GM19463 (cell line): ENCODE measurements at regions not wholly inside any gene's neighbourhood (a gene's known extent, or its start where the extent isn't known, plus 50 kb on each side); places are given as distances from the start of the nearest gene placed in this dataset.

Experiments used
- ATAC-seq: cut with Tn5 transposase; IDR thresholded peaks from one replicate; pipeline ENCODE4 v1.9.1; 2021; ENCODE audit warnings: mild to moderate bottlenecking, moderate library complexity; ENCODE audit not compliant: unreplicated experiment

GRCh38 chr3:135310317-135310716 is 515.3 kb downstream of the EPHB1 start:
- ATAC-seq = peak; percentile 77

GRCh38 chr3:135311699-135312098 is 516.6 kb downstream of the EPHB1 start:
- ATAC-seq = no peak

- ATAC-seq = no peak
Measured at GRCh38 chr3:135314237-135314636, 519.2 kb downstream of the EPHB1 start.

- no peak for ATAC-seq
Measured at GRCh38 chr3:135324301-135324700, 529.2 kb downstream of the EPHB1 start.

GRCh38 chr3:135325096-135325495 is 530.0 kb downstream of the EPHB1 start:
- no peak for ATAC-seq

GRCh38 chr3:135325726-135326235 is 530.7 kb downstream of the EPHB1 start:
- no peak for ATAC-seq

GRCh38 chr3:135326851-135327250 is 531.8 kb downstream of the EPHB1 start:
- no peak for ATAC-seq

GRCh38 chr3:135328036-135328435 is 533.0 kb downstream of the EPHB1 start:
- no peak for ATAC-seq

GRCh38 chr3:135329479-135329878 is 534.4 kb downstream of the EPHB1 start:
- no peak for ATAC-seq

- ATAC-seq = no peak
Measured at GRCh38 chr3:135337192-135337591, 542.1 kb downstream of the EPHB1 start.

- ATAC-seq = no peak
Measured at GRCh38 chr3:135348690-135349089, 553.6 kb downstream of the EPHB1 start.

- no peak for ATAC-seq
Measured at GRCh38 chr3:135349254-135349948, 554.3 kb downstream of the EPHB1 start.

GRCh38 chr3:135352213-135352612 is 557.2 kb downstream of the EPHB1 start:
- ATAC-seq = no peak

GRCh38 chr3:135362889-135363288 is 567.8 kb downstream of the EPHB1 start:
- no peak for ATAC-seq

- ATAC-seq = no peak
Measured at GRCh38 chr3:135364676-135365075, 569.6 kb downstream of the EPHB1 start.

GRCh38 chr3:135366816-135367215 is 571.8 kb downstream of the EPHB1 start:
- no peak for ATAC-seq

- ATAC-seq = no peak
Measured at GRCh38 chr3:135368316-135368715, 573.3 kb downstream of the EPHB1 start.

GRCh38 chr3:135368781-135369180 is 573.7 kb downstream of the EPHB1 start:
- ATAC-seq = no peak

- no peak for ATAC-seq
Measured at GRCh38 chr3:135374571-135374970, 579.5 kb downstream of the EPHB1 start.

- ATAC-seq = no peak
Measured at GRCh38 chr3:135382188-135382587, 583.3 kb upstream of the PPP2R3A start.

GRCh38 chr3:135382621-135383020 is 582.9 kb upstream of the PPP2R3A start:
- ATAC-seq = no peak

- ATAC-seq = no peak
Measured at GRCh38 chr3:135383301-135383700, 582.2 kb upstream of the PPP2R3A start.

- no peak for ATAC-seq
Measured at GRCh38 chr3:135392151-135392550, 573.4 kb upstream of the PPP2R3A start.
